Glomerular visceral epithelial cell (primary cell): ENCODE measurements at regions not wholly inside any gene's neighbourhood (a gene's known extent, or its start where the extent isn't known, plus 50 kb on each side); places are given as distances from the start of the nearest gene placed in this dataset.
"Not testable (repeated sequence)": the region's sequence is repeated elsewhere in the genome, so short reads cannot be mapped to it uniquely, and the experiment has no call there.

ENCODE experiments used
- DNase-seq: peaks from one replicate; pipeline ENCODE4 v3.0.0-alpha.2; 2016; ENCODE audit errors: extremely low spot score

DNA sequence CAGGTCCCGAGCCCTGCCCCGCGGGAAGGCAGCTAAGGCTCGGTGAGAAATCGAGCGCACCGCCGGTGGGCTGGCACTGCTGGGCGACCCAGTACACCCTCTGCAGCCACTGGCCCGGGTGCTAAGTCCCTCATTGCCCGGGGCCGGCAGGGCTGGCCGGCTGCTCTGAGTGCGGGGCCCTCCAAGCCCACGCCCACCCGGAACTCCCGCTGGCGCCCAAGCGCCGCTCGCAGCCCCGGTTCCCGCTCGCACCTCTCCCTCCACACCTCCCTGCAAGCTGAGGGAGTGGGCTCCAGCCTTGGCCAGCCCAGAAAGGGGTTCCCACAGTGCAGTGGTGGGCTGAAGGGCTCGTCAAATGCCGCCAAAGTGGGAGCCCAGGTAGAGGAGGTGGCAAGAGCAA lies 63.2 kb upstream of the IER3 start:
- not testable (repeated sequence) for DNase-seq

GRCh38 chr6:30806581-30807183 lies 62.3 kb upstream of the IER3 start:
- DNase-seq = no peak

DNA sequence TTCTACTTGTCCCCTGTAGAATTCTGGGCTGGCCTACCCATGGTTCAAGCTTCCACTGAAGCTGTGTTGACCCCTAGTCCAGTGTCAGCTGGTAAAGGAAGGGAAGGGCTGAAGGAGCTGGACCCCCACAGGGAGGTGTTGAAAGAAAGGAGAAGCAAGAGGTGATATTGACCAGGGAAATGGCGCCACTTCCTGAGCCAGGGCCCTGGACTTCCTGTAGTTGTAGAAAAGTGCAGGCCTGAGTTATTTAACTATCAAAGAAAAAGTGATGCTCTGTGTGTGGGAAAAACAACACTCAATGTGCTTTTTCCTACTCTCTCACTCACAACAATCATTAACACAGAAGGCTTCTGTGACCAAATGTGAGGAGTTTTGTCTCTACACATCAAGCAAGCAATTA lies 60.0 kb upstream of the IER3 start:
- no peak for DNase-seq

DNA sequence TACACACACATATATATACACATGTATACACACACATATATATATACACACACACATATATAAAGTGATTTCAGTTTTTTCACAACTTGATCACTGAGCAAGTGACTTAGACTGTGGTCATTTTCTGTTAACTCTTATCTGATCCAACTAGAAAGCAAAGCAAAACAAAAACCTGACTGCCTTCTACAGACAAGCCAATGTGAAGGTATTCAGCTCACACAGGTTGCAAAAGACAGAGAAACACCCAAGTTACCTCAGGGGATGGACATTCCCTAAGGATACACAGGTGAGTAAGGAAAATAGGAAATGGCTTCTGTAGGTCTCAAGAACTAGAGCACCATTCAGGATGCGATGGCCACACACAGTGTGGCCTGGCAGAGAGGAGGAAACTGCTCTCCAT lies 58.4 kb upstream of the IER3 start:
- DNase-seq = no peak

DNA sequence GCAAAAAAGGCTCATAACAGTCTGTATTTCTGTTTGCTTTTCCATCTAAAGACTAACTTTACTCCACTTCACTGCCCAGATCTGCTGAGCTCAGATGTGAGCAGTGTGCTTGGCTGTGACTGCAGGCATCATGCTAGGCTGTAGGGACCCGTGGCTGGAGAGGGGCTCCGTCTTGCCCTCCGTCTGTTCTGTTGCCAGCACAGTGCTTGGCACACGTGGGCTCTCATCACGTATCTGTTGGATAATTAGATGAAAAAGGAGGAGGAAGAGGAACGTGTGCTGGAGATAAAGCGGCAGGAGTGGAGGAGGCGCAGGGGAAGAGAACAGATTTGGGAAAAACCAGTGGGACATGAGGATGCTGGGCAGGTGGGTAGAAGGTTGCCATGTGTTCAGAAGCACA lies 57.6 kb upstream of the IER3 start:
- DNase-seq = no peak

DNA sequence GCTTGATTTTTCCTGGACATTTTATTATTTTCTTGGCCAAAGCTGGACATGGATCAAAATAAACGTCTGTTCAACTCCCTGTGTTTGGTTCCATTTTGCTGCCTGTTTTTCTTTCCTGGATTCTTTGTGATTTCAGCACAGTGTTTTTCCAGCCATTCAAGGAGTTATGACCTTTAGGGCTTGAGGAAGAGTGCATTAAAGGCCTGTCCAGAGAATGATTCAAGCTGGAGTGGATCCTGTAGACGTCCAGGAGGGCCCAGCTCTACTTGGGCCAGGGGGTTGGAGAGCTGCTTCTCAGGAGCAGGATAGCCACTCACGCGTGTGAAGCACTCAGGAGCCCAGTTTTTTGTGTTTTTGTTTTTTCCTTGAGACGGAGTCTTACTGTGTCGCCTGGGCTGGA lies 56.5 kb upstream of the IER3 start:
- no peak for DNase-seq

GRCh38 chr6:30799210-30799609 lies 54.9 kb upstream of the IER3 start:
- DNase-seq = no peak

DNA sequence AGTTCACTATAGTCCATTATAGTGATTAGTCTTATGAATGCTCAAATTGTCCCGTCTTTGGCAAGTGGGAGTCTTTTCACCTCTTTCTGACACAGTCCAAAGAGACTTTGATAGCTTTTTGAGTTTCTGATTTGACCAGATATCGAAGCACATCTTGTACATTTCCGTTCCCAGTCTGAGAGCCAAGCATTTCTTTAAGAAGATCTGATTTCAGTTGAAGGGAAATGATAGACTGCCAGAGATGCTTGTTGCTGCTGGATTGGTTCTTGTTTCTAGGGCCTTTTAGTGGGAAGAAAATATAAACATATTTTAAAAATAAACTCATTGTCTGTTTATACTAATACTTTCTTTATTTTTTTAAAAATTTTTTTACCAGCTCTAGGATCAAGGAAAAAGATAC lies 54.1 kb upstream of the IER3 start:
- DNase-seq = no peak

- no peak for DNase-seq
These were observed 51.4 kb upstream of the IER3 start for GRCh38 chr6:30795549-30796293.
